Common myeloid progenitor, CD34-positive (primary cell): ENCODE measurements at regions not wholly inside any gene's neighbourhood (a gene's known extent, or its start where the extent isn't known, plus 50 kb on each side); places are given as distances from the start of the nearest gene placed in this dataset.

Source experiments
- CTCF ChIA-PET: fragments of 350-600 bp; sonication (Branson Sonifier 250); formaldehyde crosslinking; loops from one replicate; lab custom pipeline; 2021; ENCODE audit warnings: antibody characterized with exemption; lab: Charles Lee
- POLR2A ChIA-PET: fragments of 350-600 bp; sonication (Branson Sonifier 250); formaldehyde crosslinking; loops from one replicate; lab custom pipeline; 2021; ENCODE audit warnings: antibody characterized with exemption; lab: Charles Lee
- DNase-seq, 3 donors: peaks; one replicate each; pipeline versions ENCODE4 v3.0.0 to v3.0.0-alpha.2; 2013
- H3K27ac ChIP-seq, 2 experiments: 1 replicate in 1 of 2; 2 replicates in 1 of 2; pipeline ENCODE4 v1.7.0; 2013; ENCODE audit warnings: inconsistent platforms in 2 of 2, low read length in 2 of 2, mild to moderate bottlenecking in 2 of 2, low read depth in 1 of 2, moderate library complexity in 1 of 2; ENCODE audit not compliant: severe bottlenecking in 2 of 2, insufficient read depth in 1 of 2, poor library complexity in 1 of 2
- H3K27me3 ChIP-seq, 5 experiments: replicated peaks in 2 of 5; 1 replicate in 3 of 5; 2 replicates in 2 of 5; pipeline versions ENCODE4 v1.6.1 to v1.7.0; 2013; ENCODE audit warnings: low read length in 4 of 5, mild to moderate bottlenecking in 2 of 5, moderate library complexity in 2 of 5, inconsistent platforms in 1 of 5; ENCODE audit not compliant: insufficient read depth in 5 of 5, control insufficient read depth in 4 of 5
- H3K36me3 ChIP-seq, 4 experiments: 1 replicate in 2 of 4; 2 replicates in 2 of 4; pipeline versions ENCODE4 v1.6.1 to v1.7.0; 2013; ENCODE audit warnings: low read length in 3 of 4, control low read depth in 1 of 4, mild to moderate bottlenecking in 1 of 4; ENCODE audit not compliant: control insufficient read depth in 4 of 4, insufficient read depth in 4 of 4
- H3K4me1 ChIP-seq, 4 experiments: 1 replicate in 3 of 4; 2 replicates in 1 of 4; pipeline versions ENCODE4 v1.6.1 to v1.7.1; 2013; ENCODE audit warnings: low read length in 3 of 4, mild to moderate bottlenecking in 3 of 4, control low read depth in 1 of 4, inconsistent platforms in 1 of 4, moderate library complexity in 1 of 4; ENCODE audit not compliant: control insufficient read depth in 4 of 4, insufficient read depth in 4 of 4; ENCODE audit errors: control extremely low read depth in 1 of 4
- H3K4me3 ChIP-seq, 7 experiments: 1 replicate in 4 of 7; 2 replicates in 3 of 7; pipeline versions ENCODE4 v1.5.1 to v1.7.0; 2013; ENCODE audit warnings: mild to moderate bottlenecking in 7 of 7, low read length in 6 of 7, moderate library complexity in 6 of 7, inconsistent platforms in 2 of 7, low read depth in 2 of 7, control low read depth in 1 of 7; ENCODE audit not compliant: insufficient read depth in 4 of 7, control insufficient read depth in 1 of 7; ENCODE audit errors: extremely low read depth in 1 of 7
- H3K9me3 ChIP-seq, 5 experiments: 1 replicate in 4 of 5; 2 replicates in 1 of 5; pipeline versions ENCODE4 v1.6.1 to v1.7.1; 2013; ENCODE audit warnings: low read length in 4 of 5, mild to moderate bottlenecking in 2 of 5, inconsistent platforms in 1 of 5, low read depth in 1 of 5, moderate library complexity in 1 of 5; ENCODE audit not compliant: control insufficient read depth in 4 of 5, insufficient read depth in 2 of 5; ENCODE audit errors: control extremely low read depth in 1 of 5
- WGBS: methylation state at CpG from one replicate; pipeline ENCODE4 v1.1.5; 2013; ENCODE audit not compliant: insufficient coverage; 5-methylcytosine and 5-hydroxymethylcytosine counted together

- WGBS = 23% methylated on average over 4 of the region's 7 CpGs
- CTCF ChIA-PET = no interaction called here
- DNase-seq = no peak
Observed at GRCh38 chr18:77754475-77755044, 504.9 kb downstream of the GALR1 start.

DNA sequence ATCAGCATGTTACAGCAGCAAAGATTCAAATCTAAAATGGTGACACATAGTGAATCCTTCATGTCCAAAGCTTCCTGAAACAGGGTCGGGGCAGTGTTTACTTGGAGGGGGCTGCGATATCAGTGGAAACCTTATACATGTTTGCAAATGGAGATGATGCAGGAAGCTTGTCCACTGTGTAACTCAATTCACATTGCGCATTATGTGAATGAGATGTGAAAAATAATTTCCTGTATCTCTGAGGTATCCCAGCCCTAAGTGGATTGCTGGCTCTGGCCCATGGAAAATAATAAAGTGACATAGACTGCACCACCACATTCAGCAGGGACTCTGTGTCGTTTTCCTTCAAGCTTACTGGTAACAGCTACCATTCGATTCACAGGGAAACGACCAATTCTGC, 505.5 kb downstream of the GALR1 start:
- Histone ChIP-seq H3K4me3 (no peak overlapping the region), H3K27ac (no peak overlapping the region), H3K4me1 (no peaks in the 10 kb centered on the region), H3K27me3 (peaks cover 0 to 10% (median 0%) of the 10 kb centered on the region in 5 experiments), H3K36me3 (no peaks in the 10 kb centered on the region), H3K9me3 (no peaks in the 10 kb centered on the region)
- POLR2A ChIA-PET = no interaction called here
- CTCF ChIA-PET = no interaction called here
- no peak for DNase-seq
- WGBS = 85% methylated on average over 3 of the region's 6 CpGs

More at GRCh38 chr18:77754475-77755044, 504.9 kb downstream of the GALR1 start:
- no peaks in the 10 kb centered on the region for H3K36me3 ChIP-seq
- H3K27me3 ChIP-seq = peaks cover 0 to 12% (median 0%) of the 10 kb centered on the region in 5 experiments
- POLR2A ChIA-PET = interaction anchor here (0.6 kb wide), 1 partner anchor 137 kb away, joined by 3 read pairs; no protein-coding TSS in a partner anchor
- no peaks in the 10 kb centered on the region for H3K9me3 ChIP-seq
- H3K27ac ChIP-seq = no peak overlapping the region
- no peaks in the 10 kb centered on the region for H3K4me1 ChIP-seq
- H3K4me3 ChIP-seq = no peak overlapping the region

GRCh38 chr18:77761332-77761731, 511.7 kb downstream of the GALR1 start:
- ChIA-PET CTCF (no interaction called here), POLR2A (no interaction called here)
- H3K36me3 ChIP-seq = no peaks in the 10 kb centered on the region
- peaks cover 0 to 7% (median 4%) of the 10 kb centered on the region in 5 experiments for H3K27me3 ChIP-seq
- DNase-seq = no peak
- H3K4me3 ChIP-seq = no peak overlapping the region
- peaks cover 0 to 5% (median 0%) of the 10 kb centered on the region in 4 experiments for H3K4me1 ChIP-seq
- no peaks in the 10 kb centered on the region for H3K9me3 ChIP-seq
- H3K27ac ChIP-seq = no peak overlapping the region

GRCh38 chr18:77762014-77762413, 512.4 kb downstream of the GALR1 start:
- Histone ChIP-seq H3K27me3 (peaks cover 0 to 7% (median 4%) of the 10 kb centered on the region in 5 experiments), H3K9me3 (no peaks in the 10 kb centered on the region), H3K36me3 (no peaks in the 10 kb centered on the region), H3K4me1 (peaks cover 0 to 5% (median 0%) of the 10 kb centered on the region in 4 experiments), H3K27ac (no peak overlapping the region), H3K4me3 (no peak overlapping the region)
- peak in 2 of 3 donors; percentile 32 to 48 for DNase-seq
- POLR2A ChIA-PET = no interaction called here
- WGBS = no CpG with 5 or more reads among the region's 1 CpG
- CTCF ChIA-PET = interaction anchor here (1.4 kb wide), 1 partner anchor 13 kb away, joined by 5 read pairs; no protein-coding TSS in a partner anchor

DNA sequence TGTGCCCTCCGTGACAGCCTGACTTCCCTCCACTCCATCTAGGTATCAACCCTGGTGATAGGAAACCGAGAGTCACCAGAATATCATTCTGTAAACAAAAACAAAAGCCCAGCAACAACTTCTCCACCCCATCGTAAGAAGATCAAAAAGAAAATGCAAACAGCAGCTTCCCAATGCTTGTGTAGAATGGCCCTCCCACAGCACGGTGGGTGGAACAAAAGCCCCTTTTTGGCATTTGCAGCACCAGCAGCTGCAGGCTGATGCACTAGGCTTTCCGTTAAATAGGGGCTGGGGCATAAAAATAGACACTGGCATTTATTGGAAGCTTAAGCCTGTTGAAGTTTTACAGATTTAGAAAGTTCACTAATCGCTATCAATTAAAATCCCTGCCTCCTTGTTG, 513.0 kb downstream of the GALR1 start:
- POLR2A ChIA-PET = no interaction called here
- CTCF ChIA-PET = interaction anchor here (1.4 kb wide), 1 partner anchor 13 kb away, joined by 5 read pairs; no protein-coding TSS in a partner anchor
- DNase-seq = peak in 2 of 3 donors; percentile 4 to 11
- WGBS = 5% methylated on average over 5 of the region's 6 CpGs
- no peak overlapping the region for H3K27ac ChIP-seq
- H3K4me1 ChIP-seq = peaks cover 0 to 5% (median 0%) of the 10 kb centered on the region in 4 experiments
- H3K27me3 ChIP-seq = peaks cover 0 to 7% (median 4%) of the 10 kb centered on the region in 5 experiments
- no peaks in the 10 kb centered on the region for H3K9me3 ChIP-seq
- H3K36me3 ChIP-seq = no peaks in the 10 kb centered on the region
- H3K4me3 ChIP-seq = peak overlapping the region in 2 of 7 experiments; percentile 45 to 50

GRCh38 chr18:77763530-77764145, 514.0 kb downstream of the GALR1 start:
- H3K27me3 ChIP-seq = peaks cover 0 to 7% (median 4%) of the 10 kb centered on the region in 5 experiments
- H3K4me3 ChIP-seq = no peak overlapping the region
- H3K4me1 ChIP-seq = peaks cover 0 to 5% (median 0%) of the 10 kb centered on the region in 4 experiments
- DNase-seq = no peak
- no peaks in the 10 kb centered on the region for H3K36me3 ChIP-seq
- POLR2A ChIA-PET = no interaction called here
- 65% methylated on average over 6 of the region's 9 CpGs for WGBS
- H3K9me3 ChIP-seq = no peaks in the 10 kb centered on the region
- CTCF ChIA-PET = no interaction called here
- H3K27ac ChIP-seq = no peak overlapping the region

DNA sequence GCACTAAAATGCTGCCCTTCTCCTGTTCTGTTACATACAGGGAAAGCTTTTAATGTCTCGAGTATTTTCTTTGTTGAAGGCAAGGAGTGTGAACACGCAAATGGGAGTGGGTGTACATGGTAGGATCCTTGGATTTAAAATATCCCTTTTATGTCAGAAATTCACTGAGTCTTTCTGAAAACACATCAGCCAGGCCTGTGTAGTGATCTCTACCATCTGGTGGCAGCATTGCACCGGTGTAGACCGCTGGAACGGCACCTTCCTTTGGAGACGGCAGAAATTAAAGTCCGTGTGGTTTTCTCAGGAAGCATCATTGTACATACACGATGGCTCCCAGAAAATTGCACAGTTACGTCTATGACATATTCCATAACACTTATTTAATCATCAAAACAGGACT, 515.8 kb downstream of the GALR1 start:
- ChIA-PET CTCF (interaction anchor here (1.0 kb wide), 1 partner anchor 1222 kb away, joined by 3 read pairs; no protein-coding TSS in a partner anchor), POLR2A (no interaction called here)
- H3K9me3 ChIP-seq = no peaks in the 10 kb centered on the region
- H3K27me3 ChIP-seq = peaks cover 0 to 7% (median 4%) of the 10 kb centered on the region in 5 experiments
- WGBS = 0% methylated on average over 6 of the region's 9 CpGs
- H3K4me1 ChIP-seq = peaks cover 0 to 5% (median 0%) of the 10 kb centered on the region in 4 experiments
- H3K36me3 ChIP-seq = no peaks in the 10 kb centered on the region
- no peak overlapping the region for H3K27ac ChIP-seq
- peak; percentile 37 to 66 (median 64) for DNase-seq
- H3K4me3 ChIP-seq = no peak overlapping the region
